Astrocyte (in vitro differentiated cells and primary cell): ENCODE measurements at regions not wholly inside any gene's neighbourhood (a gene's known extent, or its start where the extent isn't known, plus 50 kb on each side); places are given as distances from the start of the nearest gene placed in this dataset.

Experiments
- DNase-seq: peaks from one replicate; pipeline ENCODE4 v3.0.0-alpha.2; 2010; ENCODE audit warnings: low read depth
- FAIRE-seq: peaks from 2 replicates; lab custom pipeline; 2011; peaks lifted over from hg19 to GRCh38; lab: Jason Lieb, UNC
- H2AFZ ChIP-seq: 2 replicates; pipeline ENCODE4 v1.6.0; 2012; ENCODE audit warnings: low read depth, low read length, inconsistent platforms
- H3K27ac ChIP-seq: 2 replicates; pipeline ENCODE4 v1.5.1; 2011; ENCODE audit warnings: low read depth, low read length, inconsistent platforms
- H3K27me3 ChIP-seq: 2 replicates; pipeline ENCODE4 v1.6.0; 2011; ENCODE audit warnings: low read length, inconsistent platforms; ENCODE audit not compliant: insufficient read depth
- H3K36me3 ChIP-seq: 2 replicates; pipeline ENCODE4 v1.5.1; 2011; ENCODE audit warnings: low read length, inconsistent platforms; ENCODE audit not compliant: insufficient read depth
- H3K4me1 ChIP-seq: 2 replicates; pipeline ENCODE4 v1.5.1; 2011; ENCODE audit warnings: low read length, inconsistent platforms; ENCODE audit not compliant: insufficient read depth
- H3K4me2 ChIP-seq: 2 replicates; pipeline ENCODE4 v1.6.0; 2012; ENCODE audit warnings: low read length, inconsistent platforms
- H3K4me3 ChIP-seq: 2 replicates; pipeline ENCODE4 v1.5.1; 2011; ENCODE audit warnings: low read depth, mild to moderate bottlenecking, low read length, inconsistent platforms; ENCODE audit not compliant: insufficient read depth
- H3K79me2 ChIP-seq: 2 replicates; pipeline ENCODE4 v1.6.0; 2012; ENCODE audit warnings: mild to moderate bottlenecking, low read length, inconsistent platforms; ENCODE audit not compliant: insufficient read depth
- H3K9ac ChIP-seq: 2 replicates; pipeline ENCODE4 v1.6.0; 2012; ENCODE audit warnings: mild to moderate bottlenecking, low read length, inconsistent platforms
- H3K9me3 ChIP-seq: 2 replicates; pipeline ENCODE4 v1.5.1; 2012; ENCODE audit warnings: low read depth, mild to moderate bottlenecking, low read length, inconsistent platforms; ENCODE audit not compliant: insufficient read depth
- H4K20me1 ChIP-seq: 2 replicates; pipeline ENCODE4 v1.6.0; 2012; ENCODE audit warnings: low read length, inconsistent platforms; ENCODE audit not compliant: insufficient read depth
- H3K27ac Mint-ChIP-seq: one replicate; pipeline ENCODE4 v1.8.0; 2021; ENCODE audit warnings: mild to moderate bottlenecking, mixed read lengths; ENCODE audit not compliant: unreplicated experiment
- H3K27me3 Mint-ChIP-seq: one replicate; pipeline ENCODE4 v1.8.0; 2021; ENCODE audit warnings: low read depth, mixed read lengths; ENCODE audit not compliant: unreplicated experiment
- H3K36me3 Mint-ChIP-seq: one replicate; pipeline ENCODE4 v1.8.0; 2021; ENCODE audit warnings: low read depth, mixed read lengths; ENCODE audit not compliant: unreplicated experiment
- H3K4me1 Mint-ChIP-seq: one replicate; pipeline ENCODE4 v1.8.0; 2021; ENCODE audit warnings: low read depth, mixed read lengths; ENCODE audit not compliant: unreplicated experiment
- H3K4me3 Mint-ChIP-seq: one replicate; pipeline ENCODE4 v1.8.0; 2021; ENCODE audit warnings: mild to moderate bottlenecking, moderate library complexity, mixed read lengths; ENCODE audit not compliant: unreplicated experiment
- H3K9me3 Mint-ChIP-seq: one replicate; pipeline ENCODE4 v1.8.0; 2021; ENCODE audit warnings: mild to moderate bottlenecking, mixed read lengths; ENCODE audit not compliant: unreplicated experiment
- CTCF ChIP-seq: IDR thresholded peaks from 2 replicates; pipeline ENCODE4 v1.5.1; 2011; ENCODE audit warnings: low read depth, mild to moderate bottlenecking, inconsistent platforms, low read length, moderate library complexity; ENCODE audit not compliant: insufficient read depth
- EZH2 ChIP-seq: IDR thresholded peaks from 2 replicates; pipeline ENCODE4 v1.6.1; 2012; ENCODE audit warnings: mild to moderate bottlenecking, low read length, inconsistent platforms; ENCODE audit not compliant: insufficient read depth

GRCh38 chr4:30002341-30002740 is 717.8 kb upstream of the PCDH7 start:
- Histone ChIP-seq H3K9ac (no peak overlapping the region), H4K20me1 (no peaks in the 10 kb centered on the region), H3K4me2 (no peak overlapping the region), H3K27ac (no peak overlapping the region), H3K27me3 (no peaks in the 10 kb centered on the region), H3K4me3 (no peak overlapping the region), H3K9me3 (no peaks in the 10 kb centered on the region), H3K79me2 (no peaks in the 10 kb centered on the region), H2AFZ (no peak overlapping the region), H3K4me1 (no peaks in the 10 kb centered on the region), H3K36me3 (no peaks in the 10 kb centered on the region)
- Mint-ChIP-seq H3K27ac (no peak overlapping the region), H3K27me3 (no peaks in the 10 kb centered on the region), H3K9me3 (no peaks in the 10 kb centered on the region), H3K4me1 (no peaks in the 10 kb centered on the region), H3K36me3 (no peaks in the 10 kb centered on the region), H3K4me3 (no peak overlapping the region)
- FAIRE-seq (no peak), DNase-seq (no peak)
- TF ChIP-seq CTCF (no peak), EZH2 (no peak)

- Histone ChIP-seq H3K36me3 (no peaks in the 10 kb centered on the region), H3K9me3 (no peaks in the 10 kb centered on the region), H4K20me1 (no peaks in the 10 kb centered on the region), H3K4me1 (no peaks in the 10 kb centered on the region), H3K9ac (no peak overlapping the region), H3K79me2 (no peaks in the 10 kb centered on the region), H2AFZ (no peak overlapping the region), H3K4me2 (no peak overlapping the region), H3K27ac (no peak overlapping the region), H3K27me3 (no peaks in the 10 kb centered on the region), H3K4me3 (no peak overlapping the region)
- Mint-ChIP-seq H3K36me3 (no peaks in the 10 kb centered on the region), H3K4me3 (no peak overlapping the region), H3K27me3 (no peaks in the 10 kb centered on the region), H3K27ac (no peak overlapping the region), H3K9me3 (no peaks in the 10 kb centered on the region), H3K4me1 (no peaks in the 10 kb centered on the region)
- DNase-seq (no peak), FAIRE-seq (no peak)
- no peak for TF ChIP-seq EZH2
- TF ChIP-seq CTCF: no peak
These were observed 714.2 kb upstream of the PCDH7 start for GRCh38 chr4:30005995-30006394.

- Histone ChIP-seq H3K27me3 (no peaks in the 10 kb centered on the region), H2AFZ (no peak overlapping the region), H3K36me3 (no peaks in the 10 kb centered on the region), H3K9ac (no peak overlapping the region), H4K20me1 (no peaks in the 10 kb centered on the region), H3K4me2 (no peak overlapping the region), H3K9me3 (no peaks in the 10 kb centered on the region), H3K4me1 (no peaks in the 10 kb centered on the region), H3K27ac (no peak overlapping the region), H3K79me2 (no peaks in the 10 kb centered on the region), H3K4me3 (no peak overlapping the region)
- Mint-ChIP-seq H3K4me3 (no peak overlapping the region), H3K4me1 (no peaks in the 10 kb centered on the region), H3K36me3 (no peaks in the 10 kb centered on the region), H3K27me3 (no peaks in the 10 kb centered on the region), H3K27ac (no peak overlapping the region), H3K9me3 (no peaks in the 10 kb centered on the region)
- TF ChIP-seq EZH2: no peak
- no peak for TF ChIP-seq CTCF
- DNase-seq (no peak), FAIRE-seq (no peak)
These were observed 695.6 kb upstream of the PCDH7 start for GRCh38 chr4:30024526-30024925.
